Keratinocyte (primary cell): ENCODE measurements at regions not wholly inside any gene's neighbourhood (a gene's known extent, or its start where the extent isn't known, plus 50 kb on each side); places are given as distances from the start of the nearest gene placed in this dataset.

Experiments
- CTCF ChIP-seq, 3 experiments: IDR thresholded peaks in 1 of 3; conservative IDR thresholded peaks in 1 of 3; optimal IDR thresholded peaks in 1 of 3; 2 replicates in 2 of 3; 3 replicates in 1 of 3; pipeline versions ENCODE3 to v1.5.1; 2011; ENCODE audit warnings: low read length in 3 of 3, mild to moderate bottlenecking in 3 of 3, moderate library complexity in 2 of 3, control low read depth in 1 of 3, inconsistent platforms in 1 of 3; ENCODE audit not compliant: insufficient read depth in 2 of 3; ENCODE audit errors: extremely low read depth in 1 of 3
- EZH2 ChIP-seq: IDR thresholded peaks from one replicate; pipeline ENCODE4 v1.6.1; 2012; ENCODE audit warnings: inconsistent platforms, mild to moderate bottlenecking, low read length, moderate library complexity

- TF ChIP-seq CTCF (optimal IDR thresholded peaks at IDR 0.05 in 1 of 3, IDR thresholded peaks at IDR 0.05 in 1 of 3, conservative IDR thresholded peaks at IDR 0.05 in 1 of 3; ENCODE audit: extremely low read depth in 1 of 3, insufficient read depth in 2 of 3, low read length in 3 of 3) (no peak), EZH2 (no peak)
These were observed 896.5 kb downstream of the UQCRFS1 start for GRCh38 chr19:28316464-28316863.
